Stimulated activated CD8-positive, alpha-beta memory T cell treated with anti-CD3 and anti-CD28 coated beads, Interleukin-12 subunit alpha, Interleukin-12 subunit beta, amount 100 ng/mL, for 4 hours (primary cell): ENCODE measurements at regions not wholly inside any gene's neighbourhood (a gene's known extent, or its start where the extent isn't known, plus 50 kb on each side); places are given as distances from the start of the nearest gene placed in this dataset.
"Not testable (repeated sequence)": the region's sequence is repeated elsewhere in the genome, so short reads cannot be mapped to it uniquely, and the experiment has no call there.

ENCODE experiments used
- DNase-seq: peaks from one replicate; pipeline ENCODE4 v3.0.0-alpha.2; 2020; ENCODE audit warnings: low read depth

GRCh38 chr3:194249323-194250097 lies 101.6 kb downstream of the CPN2 start:
- DNase-seq = no peak

- DNase-seq = no peak
Measured at GRCh38 chr3:194250098-194251002, 100.8 kb downstream of the CPN2 start.

GRCh38 chr3:194251007-194251406 lies 100.1 kb downstream of the CPN2 start:
- DNase-seq = no peak

- no peak for DNase-seq
Measured at GRCh38 chr3:194251461-194251860, 99.7 kb downstream of the CPN2 start.

- no peak for DNase-seq
Measured at GRCh38 chr3:194251891-194252560, 99.1 kb downstream of the CPN2 start.

- no peak for DNase-seq
Measured at GRCh38 chr3:194253270-194253669, 97.9 kb downstream of the CPN2 start.

GRCh38 chr3:194254040-194254439 lies 97.1 kb downstream of the CPN2 start:
- no peak for DNase-seq

- peak; percentile 24 for DNase-seq
Measured at GRCh38 chr3:194255252-194256039, 95.7 kb downstream of the CPN2 start.

- no peak for DNase-seq
Measured at GRCh38 chr3:194256040-194256945, 94.8 kb downstream of the CPN2 start.

GRCh38 chr3:194257151-194257621 lies 93.9 kb downstream of the CPN2 start:
- DNase-seq = no peak

GRCh38 chr3:194257916-194258668 lies 93.0 kb downstream of the CPN2 start:
- DNase-seq = no peak

- no peak for DNase-seq
Measured at GRCh38 chr3:194259982-194260766, 91.0 kb downstream of the CPN2 start.

- no peak for DNase-seq
Measured at GRCh38 chr3:194261581-194262063, 89.5 kb downstream of the CPN2 start.

GRCh38 chr3:194262176-194262924 lies 88.8 kb downstream of the CPN2 start:
- DNase-seq = no peak

- no peak for DNase-seq
Measured at GRCh38 chr3:194262925-194263305, 88.2 kb downstream of the CPN2 start.

- DNase-seq = not testable (repeated sequence)
Measured at GRCh38 chr3:194264631-194265504, 86.3 kb downstream of the CPN2 start.

GRCh38 chr3:194265505-194265892 lies 85.6 kb downstream of the CPN2 start:
- no peak for DNase-seq
